Large intestine (tissue), 3 donors: ENCODE measurements at regions not wholly inside any gene's neighbourhood (a gene's known extent, or its start where the extent isn't known, plus 50 kb on each side); places are given as distances from the start of the nearest gene placed in this dataset.
"Not testable (repeated sequence)": the region's sequence is repeated elsewhere in the genome, so short reads cannot be mapped to it uniquely, and the experiment has no call there.

ENCODE experiments used
- DNase-seq, 2 donors: peaks; one replicate each; pipeline versions ENCODE4 v3.0.0 to v3.0.0-alpha.2; 2013
- H3K27ac ChIP-seq: one replicate; pipeline ENCODE4 v1.5.1; 2013; ENCODE audit warnings: low read length
- H3K27me3 ChIP-seq: 2 replicates; pipeline ENCODE4 v1.6.1; 2013; ENCODE audit warnings: low read length; ENCODE audit not compliant: control insufficient read depth, insufficient read depth
- H3K36me3 ChIP-seq: 2 replicates; pipeline ENCODE4 v1.6.1; 2013; ENCODE audit warnings: low read length; ENCODE audit not compliant: control insufficient read depth, insufficient read depth
- H3K4me1 ChIP-seq: one replicate; pipeline ENCODE4 v1.6.1; 2013; ENCODE audit warnings: low read length; ENCODE audit not compliant: control insufficient read depth, insufficient read depth
- H3K4me3 ChIP-seq: one replicate; pipeline ENCODE4 v1.5.1; 2013; ENCODE audit warnings: low read length
- H3K9me3 ChIP-seq: one replicate; pipeline ENCODE4 v1.6.1; 2013; ENCODE audit warnings: mild to moderate bottlenecking, low read depth, low read length, moderate library complexity; ENCODE audit not compliant: control insufficient read depth
- WGBS: methylation state at CpG from one replicate; pipeline ENCODE4 v1.1.5; 2013; ENCODE audit warnings: low lambda C conversion rate; ENCODE audit not compliant: insufficient coverage; 5-methylcytosine and 5-hydroxymethylcytosine counted together

- no peaks in the 10 kb centered on the region for H3K9me3 ChIP-seq
- DNase-seq, result no peak
- no peaks in the 10 kb centered on the region for H3K27me3 ChIP-seq
- H3K27ac ChIP-seq, result no peak overlapping the region
- no peaks in the 10 kb centered on the region for H3K36me3 ChIP-seq
- 90% methylated on average over 2 of the region's 6 CpGs for WGBS
- no peaks in the 10 kb centered on the region for H3K4me1 ChIP-seq
- no peak overlapping the region for H3K4me3 ChIP-seq
Measured at GRCh38 chr2:195106681-195107380, 550.2 kb upstream of the SLC39A10 start.

GRCh38 chr2:195105581-195105980, 551.4 kb upstream of the SLC39A10 start:
- H3K4me3 ChIP-seq, result no peak overlapping the region
- no peaks in the 10 kb centered on the region for H3K4me1 ChIP-seq
- no peaks in the 10 kb centered on the region for H3K36me3 ChIP-seq
- WGBS, result 100% methylated on average over 1 of the region's 1 CpG
- H3K27me3 ChIP-seq, result no peaks in the 10 kb centered on the region
- no peaks in the 10 kb centered on the region for H3K9me3 ChIP-seq
- no peak for DNase-seq
- no peak overlapping the region for H3K27ac ChIP-seq

- Histone ChIP-seq H3K9me3 (no peaks in the 10 kb centered on the region), H3K27ac (no peak overlapping the region), H3K27me3 (no peaks in the 10 kb centered on the region), H3K4me3 (no peak overlapping the region), H3K4me1 (no peaks in the 10 kb centered on the region), H3K36me3 (no peaks in the 10 kb centered on the region)
- DNase-seq, result no peak
- WGBS, result no CpG with 5 or more reads among the region's 2 CpGs
Measured at GRCh38 chr2:195094330-195094729, 562.7 kb upstream of the SLC39A10 start.

- no peak overlapping the region for H3K27ac ChIP-seq
- DNase-seq, result no peak
Measured at GRCh38 chr2:195092341-195092740, 564.7 kb upstream of the SLC39A10 start.

GRCh38 chr2:195072806-195073205, 584.2 kb upstream of the SLC39A10 start:
- DNase-seq, H3K9me3 ChIP-seq, H3K4me1 ChIP-seq, H3K36me3 ChIP-seq, H3K27ac ChIP-seq, H3K4me3 ChIP-seq, H3K27me3 ChIP-seq: not testable (repeated sequence)
- no CpG with 5 or more reads among the region's 13 CpGs for WGBS

More at GRCh38 chr2:195092341-195092740, 564.7 kb upstream of the SLC39A10 start:
- H3K4me3 ChIP-seq, result no peak overlapping the region
- H3K27me3 ChIP-seq, result no peaks in the 10 kb centered on the region
- H3K9me3 ChIP-seq, result no peaks in the 10 kb centered on the region
- no peaks in the 10 kb centered on the region for H3K4me1 ChIP-seq
- no peaks in the 10 kb centered on the region for H3K36me3 ChIP-seq

- no peaks in the 10 kb centered on the region for H3K36me3 ChIP-seq
- H3K4me1 ChIP-seq, result no peaks in the 10 kb centered on the region
- 100% methylated on average over 1 of the region's 2 CpGs for WGBS
- no peaks in the 10 kb centered on the region for H3K27me3 ChIP-seq
- H3K27ac ChIP-seq, result no peak overlapping the region
- DNase-seq, result no peak
- no peaks in the 10 kb centered on the region for H3K9me3 ChIP-seq
- no peak overlapping the region for H3K4me3 ChIP-seq
Measured at GRCh38 chr2:195057001-195057400, 600.0 kb upstream of the SLC39A10 start.

GRCh38 chr2:195055996-195056395, 601.0 kb upstream of the SLC39A10 start:
- Histone ChIP-seq H3K4me3 (no peak overlapping the region), H3K27ac (no peak overlapping the region), H3K27me3 (no peaks in the 10 kb centered on the region), H3K4me1 (no peaks in the 10 kb centered on the region), H3K36me3 (no peaks in the 10 kb centered on the region), H3K9me3 (no peaks in the 10 kb centered on the region)
- WGBS, result no CpG with 5 or more reads among the region's 2 CpGs
- DNase-seq, result no peak

- no peaks in the 10 kb centered on the region for H3K4me1 ChIP-seq
- H3K4me3 ChIP-seq, result no peak overlapping the region
- no peak for DNase-seq
- H3K36me3 ChIP-seq, result no peaks in the 10 kb centered on the region
- H3K27me3 ChIP-seq, result no peaks in the 10 kb centered on the region
- H3K9me3 ChIP-seq, result no peaks in the 10 kb centered on the region
- no peak overlapping the region for H3K27ac ChIP-seq
Measured at GRCh38 chr2:195051401-195051800, 605.6 kb upstream of the SLC39A10 start.

GRCh38 chr2:195049372-195050031, 607.5 kb upstream of the SLC39A10 start:
- no peaks in the 10 kb centered on the region for H3K4me1 ChIP-seq
- DNase-seq, result no peak
- no peak overlapping the region for H3K4me3 ChIP-seq
- no peaks in the 10 kb centered on the region for H3K36me3 ChIP-seq
- WGBS, result no CpG with 5 or more reads among the region's 1 CpG
- H3K9me3 ChIP-seq, result no peaks in the 10 kb centered on the region
- H3K27ac ChIP-seq, result no peak overlapping the region
- H3K27me3 ChIP-seq, result no peaks in the 10 kb centered on the region

GRCh38 chr2:195047955-195048354, 609.1 kb upstream of the SLC39A10 start:
- DNase-seq, result no peak
- Histone ChIP-seq H3K9me3 (no peaks in the 10 kb centered on the region), H3K36me3 (no peaks in the 10 kb centered on the region), H3K4me3 (no peak overlapping the region), H3K4me1 (no peaks in the 10 kb centered on the region), H3K27ac (no peak overlapping the region), H3K27me3 (no peaks in the 10 kb centered on the region)
- 80% methylated on average over 1 of the region's 2 CpGs for WGBS

- no peaks in the 10 kb centered on the region for H3K9me3 ChIP-seq
- no peaks in the 10 kb centered on the region for H3K36me3 ChIP-seq
- DNase-seq, result no peak
- no peaks in the 10 kb centered on the region for H3K4me1 ChIP-seq
- no peak overlapping the region for H3K27ac ChIP-seq
- no peaks in the 10 kb centered on the region for H3K27me3 ChIP-seq
- WGBS, result no CpG with 5 or more reads among the region's 1 CpG
- H3K4me3 ChIP-seq, result no peak overlapping the region
Measured at GRCh38 chr2:195044801-195045200, 612.2 kb upstream of the SLC39A10 start.
